SK-N-SH (cell line): ENCODE measurements at regions not wholly inside any gene's neighbourhood (a gene's known extent, or its start where the extent isn't known, plus 50 kb on each side); places are given as distances from the start of the nearest gene placed in this dataset.

Source experiments
- CTCF ChIA-PET: fragments of 300-600, 350-600 bp; formaldehyde crosslinking; extraction: SDS; loops from one replicate; lab custom pipeline; 2021; lab: Yijun Ruan, JAX
- POLR2A ChIA-PET: fragments of 350-600 bp; sonication (Branson Sonifier 250); formaldehyde crosslinking; extraction: SDS; loops from one replicate; lab custom pipeline; 2020; ENCODE audit warnings: antibody characterized with exemption, inconsistent platforms; lab: Yijun Ruan, JAX
- DNase-seq: peaks from one replicate; pipeline ENCODE4 v3.0.0; 2012
- H2AFZ ChIP-seq: fragments of 200-600 bp; sonication (generic); 2 replicates; pipeline ENCODE4 v1.8.1; 2016; ENCODE audit warnings: antibody characterized with exemption, mild to moderate bottlenecking, low read depth
- H3F3A ChIP-seq: fragments of 200-600 bp; sonication (generic); replicated peaks from 2 replicates; pipeline ENCODE3; 2016; ENCODE audit warnings: antibody characterized with exemption, mild to moderate bottlenecking; ENCODE audit not compliant: insufficient read depth
- H3K27ac ChIP-seq, 2 experiments: fragments of 200-500 bp in 1 of 2; fragments of 200-600 bp in 1 of 2; sonication (Bioruptor generic) in 1 of 2; sonication (generic), shearing (Covaris generic) in 1 of 2; 2 replicates each; pipeline versions ENCODE4 v1.5.1 to v1.6.1; 2014 to 2016; ENCODE audit warnings: low read depth in 2 of 2, inconsistent platforms in 1 of 2, low read length in 1 of 2, mild to moderate bottlenecking in 1 of 2, mixed read lengths in 1 of 2
- H3K27me3 ChIP-seq: fragments of 200-600 bp; sonication (generic), shearing (Covaris generic); 2 replicates; pipeline ENCODE4 v1.6.1; 2016; ENCODE audit warnings: mixed run types; ENCODE audit not compliant: insufficient read depth
- H3K36me3 ChIP-seq, 2 experiments: fragments of 200-500 bp in 1 of 2; fragments of 200-600 bp in 1 of 2; sonication (Bioruptor generic) in 1 of 2; sonication (generic) in 1 of 2; replicated peaks in 1 of 2; 2 replicates each; pipeline versions ENCODE3 to v1.5.1; 2014 to 2016; ENCODE audit warnings: low read length in 1 of 2, mild to moderate bottlenecking in 1 of 2; ENCODE audit not compliant: insufficient read depth in 2 of 2, control insufficient read depth in 1 of 2
- H3K4me1 ChIP-seq, 2 experiments: fragments of 200-500 bp in 1 of 2; fragments of 200-600 bp in 1 of 2; sonication (Bioruptor generic) in 1 of 2; sonication (generic), shearing (Covaris generic) in 1 of 2; 2 replicates each; pipeline versions ENCODE4 v1.5.1 to v1.6.1; 2014 to 2016; ENCODE audit warnings: low read depth in 1 of 2, low read length in 1 of 2, mixed run types in 1 of 2; ENCODE audit not compliant: insufficient read depth in 2 of 2, control insufficient read depth in 1 of 2
- H3K4me2 ChIP-seq: fragments of 200-600 bp; sonication (generic), shearing (Covaris generic); 2 replicates; pipeline ENCODE4 v1.6.1; 2017; ENCODE audit warnings: mixed run types
- H3K4me3 ChIP-seq, 2 experiments: fragments of 200-500 bp in 1 of 2; fragments of 200-600 bp in 1 of 2; sonication (Bioruptor generic) in 1 of 2; sonication (generic), shearing (Covaris generic) in 1 of 2; 2 replicates each; pipeline versions ENCODE4 v1.5.1 to v1.8.1; 2014 to 2016; ENCODE audit warnings: low read depth in 2 of 2, inconsistent platforms in 1 of 2, low read length in 1 of 2, mild to moderate bottlenecking in 1 of 2, mixed read lengths in 1 of 2, moderate library complexity in 1 of 2
- H3K79me2 ChIP-seq: fragments of 200-600 bp; sonication (generic); 2 replicates; pipeline ENCODE4 v1.8.1; 2017; ENCODE audit warnings: mild to moderate bottlenecking; ENCODE audit not compliant: insufficient read depth
- H3K9ac ChIP-seq: fragments of 200-600 bp; sonication (generic); 2 replicates; pipeline ENCODE4 v1.6.1; 2017; ENCODE audit warnings: mixed run types
- H3K9me2 ChIP-seq: fragments of 200-600 bp; sonication (generic); 2 replicates; pipeline ENCODE4 v1.6.1; 2017; ENCODE audit warnings: mixed run types
- H3K9me3 ChIP-seq: fragments of 200-600 bp; sonication (generic); 2 replicates; pipeline ENCODE4 v1.6.1; 2017; ENCODE audit warnings: mixed run types, mild to moderate bottlenecking, moderate library complexity
- H4K20me1 ChIP-seq: fragments of 200-600 bp; sonication (generic); 2 replicates; pipeline ENCODE4 v1.6.1; 2017; ENCODE audit warnings: mild to moderate bottlenecking, mixed run types; ENCODE audit not compliant: insufficient read depth
- EP300 ChIP-seq, 2 experiments: IDR thresholded peaks; 2 replicates each; pipeline versions ENCODE4 v1.4.0 to v1.6.1; 2012; ENCODE audit warnings: borderline replicate concordance in 1 of 2, low read depth in 1 of 2, low read length in 1 of 2
- GABPA ChIP-seq: IDR thresholded peaks from 2 replicates; pipeline ENCODE4 v1.4.0; 2012; ENCODE audit warnings: low read depth, mild to moderate bottlenecking
- MEF2A ChIP-seq: IDR thresholded peaks from 2 replicates; pipeline ENCODE4 v1.4.0; 2012; ENCODE audit warnings: low read depth, borderline replicate concordance
- NFIC ChIP-seq: IDR thresholded peaks from 2 replicates; pipeline ENCODE4 v1.4.0; 2012; ENCODE audit warnings: borderline replicate concordance
- NRF1 ChIP-seq: IDR thresholded peaks from 2 replicates; pipeline ENCODE4 v1.6.1; 2012; ENCODE audit warnings: low read depth, mild to moderate bottlenecking, low read length
- RAD21 ChIP-seq: IDR thresholded peaks from 2 replicates; pipeline ENCODE4 v1.6.1; 2012; ENCODE audit warnings: mild to moderate bottlenecking, low read length
- RXRA ChIP-seq: IDR thresholded peaks from 2 replicates; pipeline ENCODE4 v1.4.0; 2012; ENCODE audit warnings: low read depth, mild to moderate bottlenecking, borderline replicate concordance
- SMC3 ChIP-seq: IDR thresholded peaks from 2 replicates; pipeline ENCODE4 v1.6.1; 2012; ENCODE audit warnings: low read depth, low read length, improper control_type of control experiment
- TAF1 ChIP-seq: IDR thresholded peaks from 2 replicates; pipeline ENCODE4 v1.6.1; 2012; ENCODE audit warnings: low read depth, mild to moderate bottlenecking, low read length, moderate library complexity, borderline replicate concordance
- TCF12 ChIP-seq: IDR thresholded peaks from 2 replicates; pipeline ENCODE4 v1.4.0; 2012
- WGBS: methylation state at CpG from one replicate; pipeline ENCODE4 v1.1.6; 2017; ENCODE audit warnings: low lambda C conversion rate; 5-methylcytosine and 5-hydroxymethylcytosine counted together
- TF ChIP-seq, protein P1 (sequence below): fragments of 150-350 bp; IDR thresholded peaks from 2 replicates; pipeline ENCODE4 v1.6.1; 2016; ENCODE audit warnings: mild to moderate bottlenecking, low read depth, low read length
- TF ChIP-seq, protein P2 (sequence below): IDR thresholded peaks from 2 replicates; pipeline ENCODE4 v1.4.0; 2012; ENCODE audit warnings: low read depth, borderline replicate concordance
- TF ChIP-seq, protein P3 (sequence below): IDR thresholded peaks from 2 replicates; pipeline ENCODE4; 2012
- TF ChIP-seq, protein P4 (sequence below): fragments of 150-350 bp; IDR thresholded peaks from 2 replicates; pipeline ENCODE4 v1.6.1; 2017; ENCODE audit warnings: antibody characterized with exemption, low read length, low read depth, borderline replicate concordance
- TF ChIP-seq, protein P5 (sequence below): IDR thresholded peaks from 2 replicates; pipeline ENCODE4 v1.4.0; 2012; ENCODE audit warnings: low read depth, borderline replicate concordance

DNA sequence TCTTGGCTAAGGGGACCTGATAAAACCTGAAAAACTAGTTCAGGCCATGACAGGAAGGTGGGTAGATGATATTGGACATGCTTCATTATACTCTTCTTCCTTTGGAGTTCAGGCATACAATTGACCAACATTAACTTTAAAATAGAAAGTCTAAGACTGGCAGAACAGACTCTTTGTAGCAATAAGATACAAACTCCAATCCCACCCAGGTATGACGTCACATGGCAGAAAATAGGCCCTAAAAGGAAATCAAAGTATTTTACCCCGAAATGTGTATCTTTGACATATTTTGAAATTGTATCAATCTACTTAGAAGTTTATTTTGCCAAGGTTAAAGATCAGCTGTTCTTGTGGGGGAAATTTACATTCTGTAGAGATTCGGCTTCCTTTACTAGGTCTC lies 198.1 kb upstream of the LRIG3 start:
- H3K9ac ChIP-seq = no peak overlapping the region
- H3K9me3 ChIP-seq = no peaks in the 10 kb centered on the region
- H3K36me3 ChIP-seq = no peaks in the 10 kb centered on the region
- H3K9me2 ChIP-seq = no peaks in the 10 kb centered on the region
- POLR2A ChIA-PET = no interaction called here
- no peaks in the 10 kb centered on the region for H3K79me2 ChIP-seq
- no peaks in the 10 kb centered on the region; the same call in 1 of the 2 replicates for H3K27me3 ChIP-seq
- no peak overlapping the region for H3K27ac ChIP-seq
- TF ChIP-seq TCF12 = no peak
- TF ChIP-seq, protein P1, sequence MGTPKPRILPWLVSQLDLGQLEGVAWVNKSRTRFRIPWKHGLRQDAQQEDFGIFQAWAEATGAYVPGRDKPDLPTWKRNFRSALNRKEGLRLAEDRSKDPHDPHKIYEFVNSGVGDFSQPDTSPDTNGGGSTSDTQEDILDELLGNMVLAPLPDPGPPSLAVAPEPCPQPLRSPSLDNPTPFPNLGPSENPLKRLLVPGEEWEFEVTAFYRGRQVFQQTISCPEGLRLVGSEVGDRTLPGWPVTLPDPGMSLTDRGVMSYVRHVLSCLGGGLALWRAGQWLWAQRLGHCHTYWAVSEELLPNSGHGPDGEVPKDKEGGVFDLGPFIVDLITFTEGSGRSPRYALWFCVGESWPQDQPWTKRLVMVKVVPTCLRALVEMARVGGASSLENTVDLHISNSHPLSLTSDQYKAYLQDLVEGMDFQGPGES = no peak
- no peak for TF ChIP-seq RAD21
- TF ChIP-seq, protein P2, sequence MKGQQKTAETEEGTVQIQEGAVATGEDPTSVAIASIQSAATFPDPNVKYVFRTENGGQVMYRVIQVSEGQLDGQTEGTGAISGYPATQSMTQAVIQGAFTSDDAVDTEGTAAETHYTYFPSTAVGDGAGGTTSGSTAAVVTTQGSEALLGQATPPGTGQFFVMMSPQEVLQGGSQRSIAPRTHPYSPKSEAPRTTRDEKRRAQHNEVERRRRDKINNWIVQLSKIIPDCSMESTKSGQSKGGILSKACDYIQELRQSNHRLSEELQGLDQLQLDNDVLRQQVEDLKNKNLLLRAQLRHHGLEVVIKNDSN = no peak
- no peak for TF ChIP-seq NFIC
- TF ChIP-seq NRF1 = no peak
- TF ChIP-seq RXRA = no peak
- TF ChIP-seq TAF1 = no peak
- TF ChIP-seq, protein P3, sequence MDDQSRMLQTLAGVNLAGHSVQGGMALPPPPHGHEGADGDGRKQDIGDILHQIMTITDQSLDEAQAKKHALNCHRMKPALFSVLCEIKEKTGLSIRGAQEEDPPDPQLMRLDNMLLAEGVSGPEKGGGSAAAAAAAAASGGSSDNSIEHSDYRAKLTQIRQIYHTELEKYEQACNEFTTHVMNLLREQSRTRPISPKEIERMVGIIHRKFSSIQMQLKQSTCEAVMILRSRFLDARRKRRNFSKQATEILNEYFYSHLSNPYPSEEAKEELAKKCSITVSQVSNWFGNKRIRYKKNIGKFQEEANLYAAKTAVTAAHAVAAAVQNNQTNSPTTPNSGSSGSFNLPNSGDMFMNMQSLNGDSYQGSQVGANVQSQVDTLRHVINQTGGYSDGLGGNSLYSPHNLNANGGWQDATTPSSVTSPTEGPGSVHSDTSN = no peak
- TF ChIP-seq, protein P4, sequence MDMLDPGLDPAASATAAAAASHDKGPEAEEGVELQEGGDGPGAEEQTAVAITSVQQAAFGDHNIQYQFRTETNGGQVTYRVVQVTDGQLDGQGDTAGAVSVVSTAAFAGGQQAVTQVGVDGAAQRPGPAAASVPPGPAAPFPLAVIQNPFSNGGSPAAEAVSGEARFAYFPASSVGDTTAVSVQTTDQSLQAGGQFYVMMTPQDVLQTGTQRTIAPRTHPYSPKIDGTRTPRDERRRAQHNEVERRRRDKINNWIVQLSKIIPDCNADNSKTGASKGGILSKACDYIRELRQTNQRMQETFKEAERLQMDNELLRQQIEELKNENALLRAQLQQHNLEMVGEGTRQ = no peak
- TF ChIP-seq GABPA = no peak
- TF ChIP-seq SMC3 = no peak
- TF ChIP-seq, protein P5, sequence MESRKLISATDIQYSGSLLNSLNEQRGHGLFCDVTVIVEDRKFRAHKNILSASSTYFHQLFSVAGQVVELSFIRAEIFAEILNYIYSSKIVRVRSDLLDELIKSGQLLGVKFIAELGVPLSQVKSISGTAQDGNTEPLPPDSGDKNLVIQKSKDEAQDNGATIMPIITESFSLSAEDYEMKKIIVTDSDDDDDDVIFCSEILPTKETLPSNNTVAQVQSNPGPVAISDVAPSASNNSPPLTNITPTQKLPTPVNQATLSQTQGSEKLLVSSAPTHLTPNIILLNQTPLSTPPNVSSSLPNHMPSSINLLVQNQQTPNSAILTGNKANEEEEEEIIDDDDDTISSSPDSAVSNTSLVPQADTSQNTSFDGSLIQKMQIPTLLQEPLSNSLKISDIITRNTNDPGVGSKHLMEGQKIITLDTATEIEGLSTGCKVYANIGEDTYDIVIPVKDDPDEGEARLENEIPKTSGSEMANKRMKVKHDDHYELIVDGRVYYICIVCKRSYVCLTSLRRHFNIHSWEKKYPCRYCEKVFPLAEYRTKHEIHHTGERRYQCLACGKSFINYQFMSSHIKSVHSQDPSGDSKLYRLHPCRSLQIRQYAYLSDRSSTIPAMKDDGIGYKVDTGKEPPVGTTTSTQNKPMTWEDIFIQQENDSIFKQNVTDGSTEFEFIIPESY = no peak
- no peak for TF ChIP-seq MEF2A
- TF ChIP-seq EP300 (IDR thresholded peaks at IDR 0.05; ENCODE audit: borderline replicate concordance in 1 of 2, low read depth in 1 of 2, low read length in 1 of 2) = no peak
- 16% methylated on average over 3 of the region's 3 CpGs for WGBS
- DNase-seq = no peak
- H3K4me2 ChIP-seq = no peak overlapping the region
- no peaks in the 10 kb centered on the region for H4K20me1 ChIP-seq
- CTCF ChIA-PET = interaction anchor here (0.7 to 1.9 kb wide), 3 partner anchors 25 to 116 kb away, joined by 3 to 8 read pairs (median 3); no protein-coding TSS in a partner anchor
- no peak overlapping the region for H3K4me3 ChIP-seq
- no peak overlapping the region for H2AFZ ChIP-seq
- H3F3A ChIP-seq = no peaks in the 10 kb centered on the region
- no peaks in the 10 kb centered on the region; a peak in 1 of 4 replicates for H3K4me1 ChIP-seq
